GM12892 (cell line): ENCODE measurements at regions not wholly inside any gene's neighbourhood (a gene's known extent, or its start where the extent isn't known, plus 50 kb on each side); places are given as distances from the start of the nearest gene placed in this dataset.

Experiments used
- POLR2A ChIP-seq: IDR thresholded peaks from 2 replicates; pipeline ENCODE4 v1.6.1; 2011; ENCODE audit warnings: low read depth, low read length, control low read depth
- POLR2AphosphoS5 ChIP-seq: IDR thresholded peaks from 2 replicates; pipeline ENCODE4 v1.6.1; 2011; ENCODE audit warnings: low read depth, low read length, control low read depth
- TAF1 ChIP-seq: IDR thresholded peaks from 2 replicates; pipeline ENCODE4 v1.6.1; 2011; ENCODE audit warnings: low read depth, mild to moderate bottlenecking, control low read depth, low read length, borderline replicate concordance

- TF ChIP-seq POLR2A (no peak), TAF1 (no peak), POLR2AphosphoS5 (no peak)
Measured at GRCh38 chr7:42596737-42597136, 315.1 kb downstream of the C7orf25 start.
